Ascending aorta (tissue), 2 donors: ENCODE measurements at regions not wholly inside any gene's neighbourhood (a gene's known extent, or its start where the extent isn't known, plus 50 kb on each side); places are given as distances from the start of the nearest gene placed in this dataset.

Experiments
- DNase-seq, 2 donors: peaks; one replicate each; pipeline ENCODE4 v3.0.0-alpha.2; 2019; ENCODE audit warnings: low spot score in 2 of 2
- H3K27ac ChIP-seq, 2 donors: fragments of 200-600 bp; sonication (generic); one replicate each; pipeline ENCODE4 v1.5.1; 2016 to 2017; ENCODE audit warnings: mild to moderate bottlenecking in 1 of 2
- H3K27me3 ChIP-seq: fragments of 200-600 bp; sonication (generic); one replicate; pipeline ENCODE4 v1.5.1; 2017
- H3K36me3 ChIP-seq, 2 donors: fragments of 200-600 bp; sonication (generic); one replicate each; pipeline ENCODE4 v1.5.1; 2016
- H3K4me1 ChIP-seq, 2 donors: fragments of 200-600 bp; sonication (generic); one replicate each; pipeline ENCODE4 v1.5.1; 2016 to 2017; ENCODE audit warnings: mild to moderate bottlenecking in 1 of 2
- H3K4me3 ChIP-seq, 2 donors: fragments of 200-600 bp; sonication (generic); one replicate each; pipeline ENCODE4 v1.5.1; 2016 to 2017; ENCODE audit warnings: mild to moderate bottlenecking in 1 of 2
- H3K9me3 ChIP-seq, 2 donors: fragments of 200-600 bp; sonication (generic); one replicate each; pipeline ENCODE4 v1.5.1; 2016
- intact Hi-C: fragments of 100-400 bp; cut with DNase I; formaldehyde crosslinking; loops from one replicate; pipeline ENCODE4 v1.15.1; 2023
- TF ChIP-seq, protein P1 (sequence below), 3 experiments: fragments of 200-600 bp in 2 of 3; fragments of 450-650 bp in 1 of 3; sonication (generic) in 2 of 3; IDR thresholded peaks; one replicate each; pipeline ENCODE4 v1.5.1; 2016 to 2019; ENCODE audit warnings: antibody characterized with exemption in 3 of 3, mild to moderate bottlenecking in 1 of 3, moderate library complexity in 1 of 3

DNA sequence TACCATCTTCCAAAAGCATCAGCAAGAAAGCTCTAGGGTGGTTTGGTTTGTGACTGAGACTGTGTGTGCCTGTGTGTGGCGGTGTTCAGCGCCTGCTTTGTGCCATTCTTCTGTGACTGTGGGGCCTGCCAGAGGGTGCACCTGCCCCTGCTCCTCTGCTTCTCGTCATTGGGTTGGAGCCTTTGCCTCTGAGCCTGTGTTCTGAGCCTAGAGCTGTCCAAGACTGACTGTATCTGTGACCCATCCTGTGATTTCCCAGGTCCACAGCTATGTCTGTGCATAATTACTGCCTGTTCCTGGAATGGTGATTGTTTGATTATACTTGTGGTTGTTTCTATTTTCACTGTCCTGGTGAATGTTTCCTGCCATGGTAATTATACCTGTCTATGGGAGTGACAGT is 57.1 kb upstream of the KLHL29 start:
- Histone ChIP-seq H3K9me3 (no peaks in the 10 kb centered on the region), H3K27me3 (no peaks in the 10 kb centered on the region), H3K4me1 (no peaks in the 10 kb centered on the region), H3K4me3 (no peak overlapping the region), H3K27ac (no peak overlapping the region), H3K36me3 (no peaks in the 10 kb centered on the region)
- DNase-seq, result no peak
- intact Hi-C loops, result no loop called here
- TF ChIP-seq, protein P1, sequence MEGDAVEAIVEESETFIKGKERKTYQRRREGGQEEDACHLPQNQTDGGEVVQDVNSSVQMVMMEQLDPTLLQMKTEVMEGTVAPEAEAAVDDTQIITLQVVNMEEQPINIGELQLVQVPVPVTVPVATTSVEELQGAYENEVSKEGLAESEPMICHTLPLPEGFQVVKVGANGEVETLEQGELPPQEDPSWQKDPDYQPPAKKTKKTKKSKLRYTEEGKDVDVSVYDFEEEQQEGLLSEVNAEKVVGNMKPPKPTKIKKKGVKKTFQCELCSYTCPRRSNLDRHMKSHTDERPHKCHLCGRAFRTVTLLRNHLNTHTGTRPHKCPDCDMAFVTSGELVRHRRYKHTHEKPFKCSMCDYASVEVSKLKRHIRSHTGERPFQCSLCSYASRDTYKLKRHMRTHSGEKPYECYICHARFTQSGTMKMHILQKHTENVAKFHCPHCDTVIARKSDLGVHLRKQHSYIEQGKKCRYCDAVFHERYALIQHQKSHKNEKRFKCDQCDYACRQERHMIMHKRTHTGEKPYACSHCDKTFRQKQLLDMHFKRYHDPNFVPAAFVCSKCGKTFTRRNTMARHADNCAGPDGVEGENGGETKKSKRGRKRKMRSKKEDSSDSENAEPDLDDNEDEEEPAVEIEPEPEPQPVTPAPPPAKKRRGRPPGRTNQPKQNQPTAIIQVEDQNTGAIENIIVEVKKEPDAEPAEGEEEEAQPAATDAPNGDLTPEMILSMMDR (IDR thresholded peaks at IDR 0.05), result no peak

DNA sequence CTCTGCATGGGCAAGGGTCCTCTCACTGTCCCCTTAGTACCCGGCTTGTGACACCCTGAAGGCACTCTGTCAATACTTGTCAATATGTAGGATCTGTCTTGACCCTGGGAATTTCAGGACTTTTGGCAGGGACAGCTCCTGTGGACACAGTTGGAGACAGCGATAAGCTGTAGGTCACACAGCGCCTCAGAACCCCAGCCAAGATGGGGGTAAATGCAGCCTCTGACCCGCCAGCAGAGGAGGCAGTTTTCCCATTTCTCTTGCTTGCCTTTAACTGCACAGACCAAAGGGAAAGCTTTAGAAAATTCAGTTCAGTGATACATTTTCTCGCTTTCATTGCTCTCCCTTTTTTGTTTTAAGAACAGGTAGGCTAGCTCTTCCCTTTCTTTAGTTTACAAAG is 54.8 kb upstream of the KLHL29 start:
- no peak for DNase-seq
- Histone ChIP-seq H3K27me3 (no peaks in the 10 kb centered on the region), H3K9me3 (no peaks in the 10 kb centered on the region), H3K36me3 (no peaks in the 10 kb centered on the region), H3K4me3 (no peak overlapping the region), H3K4me1 (no peaks in the 10 kb centered on the region), H3K27ac (no peak overlapping the region)
- TF ChIP-seq, protein P1 (IDR thresholded peaks at IDR 0.05), result no peak
- intact Hi-C loops, result no loop called here
